GM12874 (cell line): ENCODE measurements at regions not wholly inside any gene's neighbourhood (a gene's known extent, or its start where the extent isn't known, plus 50 kb on each side); places are given as distances from the start of the nearest gene placed in this dataset.

ENCODE experiments used
- CTCF ChIP-seq: IDR thresholded peaks from 2 replicates; pipeline ENCODE4 v1.5.1; 2011; ENCODE audit warnings: low read depth, mild to moderate bottlenecking, control low read depth, low read length, moderate library complexity; ENCODE audit not compliant: insufficient read depth

- no peak for TF ChIP-seq CTCF
Observed at GRCh38 chr1:221834698-221835513, 93.0 kb upstream of the DUSP10 start.

GRCh38 chr1:221832617-221833016, 90.7 kb upstream of the DUSP10 start:
- no peak for TF ChIP-seq CTCF

DNA sequence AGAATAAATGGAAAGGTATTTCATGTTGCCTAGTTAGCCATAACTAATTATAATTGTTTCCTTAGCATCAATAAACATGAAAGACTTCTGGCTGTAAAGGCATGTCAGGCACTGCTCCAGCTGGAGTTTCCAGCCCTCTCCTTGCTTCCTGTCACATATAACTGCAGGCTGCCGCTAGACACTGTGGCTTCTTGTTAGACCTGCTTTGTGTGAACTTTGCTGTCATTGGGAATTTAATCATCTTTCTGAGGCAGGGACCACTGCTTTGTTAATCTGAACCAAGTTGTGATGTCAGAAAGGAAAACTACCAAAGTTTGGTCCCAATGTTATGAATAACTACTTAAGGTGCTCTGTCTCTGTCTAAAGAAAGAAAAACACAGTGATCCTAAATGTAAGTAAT, 90.3 kb upstream of the DUSP10 start:
- TF ChIP-seq CTCF = no peak

- no peak for TF ChIP-seq CTCF
Observed at GRCh38 chr1:221829327-221830015, 87.6 kb upstream of the DUSP10 start.

GRCh38 chr1:221827307-221827642, 85.4 kb upstream of the DUSP10 start:
- TF ChIP-seq CTCF = no peak

DNA sequence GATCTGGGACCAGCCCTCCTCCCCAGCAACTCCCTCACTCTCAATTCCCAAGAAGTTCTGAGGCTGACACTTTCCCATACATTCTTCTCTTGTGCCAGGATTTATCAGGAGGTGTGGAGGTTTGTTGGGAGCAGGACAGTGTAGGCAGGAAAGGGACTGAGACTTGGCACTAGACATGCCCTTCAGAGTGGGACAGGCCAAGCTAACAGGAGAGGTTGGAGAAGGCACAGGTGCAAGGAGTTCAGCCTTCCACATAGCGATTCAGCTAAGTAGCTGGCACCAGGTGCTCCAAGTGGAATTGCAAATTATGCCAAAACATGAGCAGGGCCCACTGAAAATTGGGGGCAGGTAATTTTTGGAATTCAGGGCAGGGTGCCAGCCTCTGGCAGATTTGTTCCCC, 83.0 kb upstream of the DUSP10 start:
- no peak for TF ChIP-seq CTCF

GRCh38 chr1:221824025-221824424, 82.1 kb upstream of the DUSP10 start:
- TF ChIP-seq CTCF = no peak
